ENCODE measurements at regions not wholly inside any gene's neighbourhood (a gene's known extent, or its start where the extent isn't known, plus 50 kb on each side); places are given as distances from the start of the nearest gene placed in this dataset.

- TF ChIP-seq CTCF (IDR thresholded peaks at IDR 0.05) (no peak), POLR2A (IDR thresholded peaks at IDR 0.05) (no peak)
Observed at GRCh38 chr2:71773218-71773617, 319.9 kb downstream of the DYSF start.
